NT2/D1 (cell line): ENCODE measurements at regions not wholly inside any gene's neighbourhood (a gene's known extent, or its start where the extent isn't known, plus 50 kb on each side); places are given as distances from the start of the nearest gene placed in this dataset.

ENCODE experiments used
- DNase-seq: peaks from one replicate; pipeline ENCODE4 v3.0.0-alpha.2; 2011; ENCODE audit warnings: low read depth, low spot score
- H3K27me3 ChIP-seq: 2 replicates; pipeline ENCODE4 v1.6.0; 2011; ENCODE audit warnings: mild to moderate bottlenecking; ENCODE audit not compliant: insufficient read length, insufficient read depth
- H3K36me3 ChIP-seq: 2 replicates; pipeline ENCODE4 v1.6.1; 2011; ENCODE audit warnings: mild to moderate bottlenecking, low read length, mixed read lengths; ENCODE audit not compliant: insufficient read depth, insufficient read length
- H3K4me1 ChIP-seq: 2 replicates; pipeline ENCODE4 v1.5.1; 2011; ENCODE audit not compliant: insufficient read depth, insufficient read length
- H3K4me3 ChIP-seq: 2 replicates; pipeline ENCODE4 v1.5.1; 2011; ENCODE audit warnings: low read depth; ENCODE audit not compliant: insufficient read length
- H3K9ac ChIP-seq: 2 replicates; pipeline ENCODE4 v1.6.0; 2011; ENCODE audit warnings: low read depth; ENCODE audit not compliant: insufficient read length
- H3K9me3 ChIP-seq: 2 replicates; pipeline ENCODE4 v1.5.1; 2011; ENCODE audit warnings: mild to moderate bottlenecking, low read length; ENCODE audit not compliant: insufficient read depth
- SUZ12 ChIP-seq: IDR thresholded peaks from 2 replicates; pipeline ENCODE4 v1.6.1; 2011; ENCODE audit not compliant: insufficient read length, insufficient read depth; ENCODE audit errors: extremely low read depth
- YY1 ChIP-seq: IDR thresholded peaks from 2 replicates; pipeline ENCODE4 v1.6.1; 2011; ENCODE audit not compliant: insufficient read length, insufficient read depth
- ZNF274 ChIP-seq: IDR thresholded peaks from 2 replicates; pipeline ENCODE4 v1.6.1; 2011; ENCODE audit warnings: mild to moderate bottlenecking, low read depth, low read length

- Histone ChIP-seq H3K4me3 (no peak overlapping the region), H3K9me3 (no peaks in the 10 kb centered on the region), H3K27me3 (no peaks in the 10 kb centered on the region), H3K9ac (no peak overlapping the region), H3K4me1 (no peaks in the 10 kb centered on the region), H3K36me3 (no peaks in the 10 kb centered on the region)
- no peak for DNase-seq
- no peak for TF ChIP-seq YY1
- TF ChIP-seq ZNF274, result no peak
Observed at GRCh38 chr5:60546207-60546606, 153.8 kb downstream of the DEPDC1B start.

DNA sequence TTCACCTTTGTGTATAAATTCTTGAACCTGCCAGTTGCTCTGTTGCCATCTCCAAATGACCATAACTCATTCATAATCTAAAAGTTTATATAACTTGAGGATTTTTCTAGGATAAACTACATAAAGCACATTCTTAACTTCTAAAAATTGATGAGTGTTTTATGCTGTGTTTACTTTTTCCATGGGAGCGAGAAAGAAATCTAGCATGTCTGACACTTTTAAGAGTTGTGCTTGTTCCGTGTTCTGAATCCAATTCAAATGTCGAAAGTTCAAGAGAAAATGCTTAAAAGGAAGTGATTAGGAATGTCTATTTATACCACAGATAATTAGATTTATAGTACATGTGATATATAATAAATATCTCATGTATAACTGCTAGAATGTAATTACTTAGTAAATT lies 154.4 kb downstream of the DEPDC1B start:
- DNase-seq, result no peak
- Histone ChIP-seq H3K4me1 (no peaks in the 10 kb centered on the region), H3K36me3 (no peaks in the 10 kb centered on the region), H3K27me3 (no peaks in the 10 kb centered on the region), H3K4me3 (no peak overlapping the region), H3K9ac (no peak overlapping the region), H3K9me3 (no peaks in the 10 kb centered on the region)
- TF ChIP-seq SUZ12 (no peak), ZNF274 (no peak), YY1 (no peak)

DNA sequence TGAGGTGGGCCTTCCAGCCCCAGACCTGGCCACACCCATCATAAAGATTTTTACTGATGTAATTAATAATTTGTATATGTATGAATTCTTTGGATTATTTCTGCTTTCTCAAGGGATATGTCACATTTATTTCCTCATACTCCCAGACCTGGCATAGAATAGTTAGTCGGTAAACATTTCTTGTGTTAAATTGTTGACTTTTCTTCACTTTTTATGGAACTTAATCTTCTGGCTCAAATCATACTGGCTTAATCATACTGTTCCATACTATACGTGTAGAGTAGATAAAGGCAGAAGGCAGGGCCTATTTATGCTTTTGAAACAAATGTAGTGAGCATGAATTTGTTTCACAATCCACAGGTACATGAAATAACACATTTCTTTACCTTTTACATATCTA lies 155.8 kb downstream of the DEPDC1B start:
- no peaks in the 10 kb centered on the region for H3K27me3 ChIP-seq
- H3K4me1 ChIP-seq, result no peaks in the 10 kb centered on the region
- no peak for TF ChIP-seq SUZ12
- TF ChIP-seq ZNF274, result no peak
- no peak for TF ChIP-seq YY1
- H3K4me3 ChIP-seq, result no peak overlapping the region
- H3K9ac ChIP-seq, result no peak overlapping the region
- no peak for DNase-seq
- no peaks in the 10 kb centered on the region for H3K9me3 ChIP-seq
- no peaks in the 10 kb centered on the region for H3K36me3 ChIP-seq

GRCh38 chr5:60541980-60542379 lies 158.0 kb downstream of the DEPDC1B start:
- TF ChIP-seq ZNF274 (no peak), SUZ12 (no peak), YY1 (no peak)

GRCh38 chr5:60540856-60541805 lies 158.8 kb downstream of the DEPDC1B start:
- no peak for DNase-seq
- no peak overlapping the region for H3K9ac ChIP-seq

More at GRCh38 chr5:60541980-60542379, 158.0 kb downstream of the DEPDC1B start:
- Histone ChIP-seq H3K36me3 (no peaks in the 10 kb centered on the region), H3K4me1 (no peaks in the 10 kb centered on the region), H3K9ac (no peak overlapping the region), H3K4me3 (no peak overlapping the region), H3K9me3 (no peaks in the 10 kb centered on the region), H3K27me3 (no peaks in the 10 kb centered on the region)
- DNase-seq, result no peak

GRCh38 chr5:60538955-60539866 lies 160.8 kb downstream of the DEPDC1B start:
- H3K4me3 ChIP-seq, result no peak overlapping the region
- H3K4me1 ChIP-seq, result no peaks in the 10 kb centered on the region
- H3K9ac ChIP-seq, result no peak overlapping the region
- no peak for TF ChIP-seq YY1
- TF ChIP-seq SUZ12, result no peak
- no peak for TF ChIP-seq ZNF274
- no peaks in the 10 kb centered on the region for H3K27me3 ChIP-seq
- no peaks in the 10 kb centered on the region for H3K9me3 ChIP-seq
- no peaks in the 10 kb centered on the region for H3K36me3 ChIP-seq
- no peak for DNase-seq

More at GRCh38 chr5:60540856-60541805, 158.8 kb downstream of the DEPDC1B start:
- Histone ChIP-seq H3K9me3 (no peaks in the 10 kb centered on the region), H3K27me3 (no peaks in the 10 kb centered on the region), H3K4me1 (no peaks in the 10 kb centered on the region), H3K36me3 (no peaks in the 10 kb centered on the region), H3K4me3 (no peak overlapping the region)
- no peak for TF ChIP-seq ZNF274
- no peak for TF ChIP-seq SUZ12
- no peak for TF ChIP-seq YY1

DNA sequence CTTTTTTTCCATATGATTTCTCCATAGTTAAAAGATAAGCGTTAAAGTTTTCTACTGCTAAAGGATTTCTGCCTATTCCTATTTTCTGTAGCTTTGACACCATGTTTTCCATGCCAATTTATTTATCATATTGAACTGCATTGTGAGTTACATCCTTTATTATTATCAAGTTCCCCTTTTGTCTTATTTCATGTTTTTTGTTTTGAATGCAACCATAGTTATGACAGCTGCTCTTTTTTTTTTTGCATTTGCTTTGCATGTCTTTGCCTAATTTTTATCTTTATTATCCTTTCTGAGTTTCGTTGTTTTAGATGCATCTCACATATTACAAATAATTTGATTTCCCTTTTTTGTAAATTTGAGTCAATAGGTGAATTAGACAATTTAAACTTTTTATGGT lies 161.5 kb downstream of the DEPDC1B start:
- no peak for DNase-seq
- Histone ChIP-seq H3K36me3 (no peaks in the 10 kb centered on the region), H3K9me3 (no peaks in the 10 kb centered on the region), H3K27me3 (no peaks in the 10 kb centered on the region), H3K4me3 (no peak overlapping the region), H3K9ac (no peak overlapping the region), H3K4me1 (no peaks in the 10 kb centered on the region)
- TF ChIP-seq YY1 (no peak), SUZ12 (no peak), ZNF274 (no peak)
